Coronary artery (tissue), 2 donors: ENCODE measurements at regions not wholly inside any gene's neighbourhood (a gene's known extent, or its start where the extent isn't known, plus 50 kb on each side); places are given as distances from the start of the nearest gene placed in this dataset.
A peak's percentile ranks its signal among the peaks of the same experiment; 100 is the strongest.
"Not testable (repeated sequence)": the region's sequence is repeated elsewhere in the genome, so short reads cannot be mapped to it uniquely, and the experiment has no call there.

Experiments used
- DNase-seq: peaks from one replicate; pipeline ENCODE4 v3.0.0-alpha.2; 2017; ENCODE audit warnings: low spot score
- H3K27ac ChIP-seq, 2 donors: fragments of 200-600 bp; sonication (generic); one replicate each; pipeline ENCODE4 v1.5.1; 2016 to 2019
- H3K4me3 ChIP-seq: fragments of 200-600 bp; sonication (generic); 2 replicates; pipeline ENCODE4 v1.5.1; 2016; ENCODE audit warnings: mild to moderate bottlenecking, moderate library complexity
- CTCF ChIP-seq: fragments of 200-600 bp; sonication (generic); IDR thresholded peaks from one replicate; pipeline ENCODE4 v1.5.1; 2019; ENCODE audit warnings: antibody characterized with exemption

GRCh38 chr1:30371179-30371788 lies 352.1 kb downstream of the MATN1 start:
- TF ChIP-seq CTCF = no peak
- peak; percentile 35 for DNase-seq
- no peak overlapping the region for H3K4me3 ChIP-seq
- no peak overlapping the region for H3K27ac ChIP-seq

GRCh38 chr1:30368651-30369240 lies 354.6 kb downstream of the MATN1 start:
- H3K27ac ChIP-seq = no peak overlapping the region
- DNase-seq = peak; percentile 40
- TF ChIP-seq CTCF = no peak
- no peak overlapping the region for H3K4me3 ChIP-seq

- Histone ChIP-seq H3K27ac (no peak overlapping the region), H3K4me3 (no peak overlapping the region)
- TF ChIP-seq CTCF = no peak
- DNase-seq = peak; percentile 40
These were observed 356.5 kb downstream of the MATN1 start for GRCh38 chr1:30366911-30367310.

GRCh38 chr1:30366199-30366598 lies 357.2 kb downstream of the MATN1 start:
- Histone ChIP-seq H3K4me3 (no peak overlapping the region), H3K27ac (no peak overlapping the region)
- TF ChIP-seq CTCF = no peak
- DNase-seq = no peak

GRCh38 chr1:30365596-30365995 lies 357.8 kb downstream of the MATN1 start:
- no peak for TF ChIP-seq CTCF

GRCh38 chr1:30363031-30363430 lies 360.4 kb downstream of the MATN1 start:
- H3K4me3 ChIP-seq = no peak overlapping the region
- TF ChIP-seq CTCF = no peak
- DNase-seq = peak; percentile 5
- H3K27ac ChIP-seq = no peak overlapping the region

More at GRCh38 chr1:30365596-30365995, 357.8 kb downstream of the MATN1 start:
- Histone ChIP-seq H3K27ac (no peak overlapping the region), H3K4me3 (no peak overlapping the region)
- no peak for DNase-seq

GRCh38 chr1:30362603-30362990 lies 360.8 kb downstream of the MATN1 start:
- no peak overlapping the region for H3K4me3 ChIP-seq
- DNase-seq = no peak
- no peak for TF ChIP-seq CTCF
- H3K27ac ChIP-seq = no peak overlapping the region

- H3K27ac ChIP-seq, DNase-seq, H3K4me3 ChIP-seq: not testable (repeated sequence)
These were observed 361.3 kb downstream of the MATN1 start for GRCh38 chr1:30361890-30362602.
